Hepatocyte (in vitro differentiated cells): ENCODE measurements at regions not wholly inside any gene's neighbourhood (a gene's known extent, or its start where the extent isn't known, plus 50 kb on each side); places are given as distances from the start of the nearest gene placed in this dataset.

ENCODE experiments used
- DNase-seq: peaks from one replicate; pipeline ENCODE4 v3.0.0-alpha.2; 2016; ENCODE audit warnings: low spot score
- H2AFZ ChIP-seq: fragments of 200-600 bp; sonication (generic); 2 replicates; pipeline ENCODE4 v1.6.0; 2016; ENCODE audit warnings: antibody characterized with exemption, mild to moderate bottlenecking
- H3K27ac ChIP-seq: fragments of 200-600 bp; sonication (generic); 2 replicates; pipeline ENCODE4 v1.5.1; 2016; ENCODE audit warnings: mild to moderate bottlenecking
- H3K27me3 ChIP-seq: fragments of 200-600 bp; sonication (generic); 2 replicates; pipeline ENCODE4 v1.6.1; 2016
- H3K36me3 ChIP-seq: fragments of 200-600 bp; sonication (generic); replicated peaks from 2 replicates; pipeline ENCODE4 v1.5.1; 2016; ENCODE audit warnings: low read depth; ENCODE audit not compliant: insufficient read depth
- H3K4me1 ChIP-seq: fragments of 200-600 bp; sonication (generic); 2 replicates; pipeline ENCODE4 v1.5.1; 2016; ENCODE audit warnings: mild to moderate bottlenecking, moderate library complexity; ENCODE audit not compliant: insufficient read depth
- H3K4me2 ChIP-seq: fragments of 200-600 bp; sonication (generic); 2 replicates; pipeline ENCODE4 v1.6.0; 2016
- H3K4me3 ChIP-seq: fragments of 200-600 bp; sonication (generic); 2 replicates; pipeline ENCODE4 v1.5.1; 2016; ENCODE audit warnings: mild to moderate bottlenecking
- H3K79me2 ChIP-seq: fragments of 200-600 bp; sonication (generic); 2 replicates; pipeline ENCODE4 v1.6.0; 2017; ENCODE audit warnings: mild to moderate bottlenecking
- H3K9me2 ChIP-seq: fragments of 200-600 bp; sonication (generic); replicated peaks from 2 replicates; pipeline ENCODE4 v1.6.0; 2017; ENCODE audit warnings: mild to moderate bottlenecking; ENCODE audit not compliant: insufficient read depth
- H3K9me3 ChIP-seq: fragments of 200-600 bp; sonication (generic); 2 replicates; pipeline ENCODE4 v1.5.1; 2016; ENCODE audit warnings: low read depth, mild to moderate bottlenecking
- H4K20me1 ChIP-seq: fragments of 200-600 bp; sonication (generic); 2 replicates; pipeline ENCODE4 v1.6.0; 2016; ENCODE audit warnings: mild to moderate bottlenecking; ENCODE audit not compliant: insufficient read depth, poor library complexity, severe bottlenecking
- EZH2 ChIP-seq: fragments of 200-600 bp; sonication (generic); IDR thresholded peaks from 2 replicates; pipeline ENCODE4 v1.6.1; 2016; ENCODE audit warnings: antibody characterized with exemption, mild to moderate bottlenecking, borderline replicate concordance
- EZH2phosphoT487 ChIP-seq: fragments of 200-600 bp; sonication (generic); IDR thresholded peaks from one replicate; pipeline ENCODE4 v1.6.1; 2018; ENCODE audit warnings: antibody characterized with exemption, mild to moderate bottlenecking, low read depth, moderate library complexity; ENCODE audit not compliant: unreplicated experiment, severe bottlenecking
- WGBS: methylation state at CpG from one replicate; pipeline ENCODE4 v1.1.6; 2016; ENCODE audit warnings: low lambda C conversion rate; ENCODE audit errors: missing lambda C conversion rate; 5-methylcytosine and 5-hydroxymethylcytosine counted together
- TF ChIP-seq, protein P1 (sequence below): fragments of 200-600 bp; sonication (generic); IDR thresholded peaks from 2 replicates; pipeline ENCODE4 v1.5.1; 2016; ENCODE audit warnings: antibody characterized with exemption, mild to moderate bottlenecking; ENCODE audit not compliant: poor library complexity

DNA sequence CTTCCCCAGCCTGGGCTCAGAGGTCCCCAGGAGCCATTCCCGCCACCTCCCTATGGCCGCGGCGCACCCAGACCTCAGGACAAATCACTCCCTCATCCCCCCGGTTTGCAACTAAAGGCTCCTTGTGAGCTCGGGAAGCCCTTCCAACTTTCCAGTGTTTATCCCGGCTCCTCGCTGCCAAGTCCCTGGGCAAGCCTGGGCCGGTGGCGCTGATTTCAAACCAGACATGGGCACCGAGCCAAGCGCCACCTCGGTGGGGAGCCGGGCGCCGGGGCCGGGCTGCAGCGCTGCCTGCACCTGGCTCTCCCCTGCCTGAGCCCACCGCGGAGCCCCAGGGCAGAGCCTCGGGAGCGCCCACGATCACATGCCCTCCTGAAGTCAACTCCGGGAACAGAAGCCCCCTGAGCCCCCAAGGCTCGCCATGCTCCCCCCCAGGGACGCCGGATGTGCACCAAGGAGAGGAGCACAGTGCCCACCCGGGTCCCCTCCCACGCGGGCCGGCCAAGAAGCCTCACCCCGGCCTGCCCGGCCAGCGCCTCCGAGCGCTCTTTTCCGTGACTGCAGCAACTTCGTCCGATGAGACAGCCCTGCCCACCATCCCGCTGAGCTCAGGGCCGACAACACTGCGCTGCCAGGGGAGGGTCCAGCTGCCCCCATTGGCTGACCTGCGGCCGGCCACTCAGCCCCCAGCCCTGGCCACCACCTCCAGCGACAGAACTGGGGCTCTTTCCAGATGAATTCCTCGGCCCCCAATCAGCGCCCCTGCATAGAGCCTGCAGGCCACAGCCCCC, 50.0 kb downstream of the NCOR2 start:
- DNase-seq, result peak; percentile 75
- Histone ChIP-seq H4K20me1 (peaks cover 49% of the 10 kb centered on the region), H3K9me2 (no peaks in the 10 kb centered on the region), H2AFZ (no peak overlapping the region), H3K79me2 (peaks cover 89% of the 10 kb centered on the region), H3K4me3 (peak overlapping the region; percentile 4), H3K36me3 (no peaks in the 10 kb centered on the region), H3K9me3 (no peaks in the 10 kb centered on the region), H3K27me3 (no peaks in the 10 kb centered on the region), H3K27ac (peak overlapping the region; percentile 99), H3K4me1 (peaks cover 59% of the 10 kb centered on the region), H3K4me2 (peak overlapping the region; percentile 83)
- TF ChIP-seq EZH2 (no peak), EZH2phosphoT487 (no peak)
- TF ChIP-seq, protein P1, sequence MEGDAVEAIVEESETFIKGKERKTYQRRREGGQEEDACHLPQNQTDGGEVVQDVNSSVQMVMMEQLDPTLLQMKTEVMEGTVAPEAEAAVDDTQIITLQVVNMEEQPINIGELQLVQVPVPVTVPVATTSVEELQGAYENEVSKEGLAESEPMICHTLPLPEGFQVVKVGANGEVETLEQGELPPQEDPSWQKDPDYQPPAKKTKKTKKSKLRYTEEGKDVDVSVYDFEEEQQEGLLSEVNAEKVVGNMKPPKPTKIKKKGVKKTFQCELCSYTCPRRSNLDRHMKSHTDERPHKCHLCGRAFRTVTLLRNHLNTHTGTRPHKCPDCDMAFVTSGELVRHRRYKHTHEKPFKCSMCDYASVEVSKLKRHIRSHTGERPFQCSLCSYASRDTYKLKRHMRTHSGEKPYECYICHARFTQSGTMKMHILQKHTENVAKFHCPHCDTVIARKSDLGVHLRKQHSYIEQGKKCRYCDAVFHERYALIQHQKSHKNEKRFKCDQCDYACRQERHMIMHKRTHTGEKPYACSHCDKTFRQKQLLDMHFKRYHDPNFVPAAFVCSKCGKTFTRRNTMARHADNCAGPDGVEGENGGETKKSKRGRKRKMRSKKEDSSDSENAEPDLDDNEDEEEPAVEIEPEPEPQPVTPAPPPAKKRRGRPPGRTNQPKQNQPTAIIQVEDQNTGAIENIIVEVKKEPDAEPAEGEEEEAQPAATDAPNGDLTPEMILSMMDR, result no peak
- WGBS, result 58% methylated on average over 36 of the region's 47 CpGs

GRCh38 chr12:124516850-124517249, 50.6 kb downstream of the NCOR2 start:
- no peaks in the 10 kb centered on the region for H3K9me3 ChIP-seq
- TF ChIP-seq, protein P1, result no peak
- TF ChIP-seq EZH2, result no peak
- no peak for TF ChIP-seq EZH2phosphoT487
- H3K36me3 ChIP-seq, result no peaks in the 10 kb centered on the region
- peaks cover 89% of the 10 kb centered on the region for H3K79me2 ChIP-seq
- 94% methylated on average over 6 of the region's 6 CpGs for WGBS
- no peak overlapping the region for H2AFZ ChIP-seq
- H3K27me3 ChIP-seq, result no peaks in the 10 kb centered on the region
- H3K9me2 ChIP-seq, result no peaks in the 10 kb centered on the region
- peaks cover 61% of the 10 kb centered on the region for H3K4me1 ChIP-seq
- H3K4me3 ChIP-seq, result no peak overlapping the region
- peak overlapping the region; percentile 83 for H3K4me2 ChIP-seq
- peaks cover 47% of the 10 kb centered on the region for H4K20me1 ChIP-seq
- peak overlapping the region; percentile 99 for H3K27ac ChIP-seq
- no peak for DNase-seq

- H3K27ac ChIP-seq, result peak overlapping the region; percentile 99
- H3K4me2 ChIP-seq, result peak overlapping the region; percentile 83
- no peak overlapping the region for H2AFZ ChIP-seq
- H3K27me3 ChIP-seq, result no peaks in the 10 kb centered on the region
- TF ChIP-seq, protein P1, result no peak
- TF ChIP-seq EZH2, result no peak
- TF ChIP-seq EZH2phosphoT487, result no peak
- WGBS, result 93% methylated on average over 14 of the region's 15 CpGs
- H4K20me1 ChIP-seq, result peaks cover 48% of the 10 kb centered on the region
- H3K9me3 ChIP-seq, result no peaks in the 10 kb centered on the region
- H3K36me3 ChIP-seq, result no peaks in the 10 kb centered on the region
- H3K4me1 ChIP-seq, result peaks cover 61% of the 10 kb centered on the region
- H3K4me3 ChIP-seq, result no peak overlapping the region
- H3K79me2 ChIP-seq, result peaks cover 89% of the 10 kb centered on the region
- no peaks in the 10 kb centered on the region for H3K9me2 ChIP-seq
- DNase-seq, result no peak
These were observed 51.4 kb downstream of the NCOR2 start for GRCh38 chr12:124515981-124516380.
